HG03565 (cell line): ENCODE measurements at regions not wholly inside any gene's neighbourhood (a gene's known extent, or its start where the extent isn't known, plus 50 kb on each side); places are given as distances from the start of the nearest gene placed in this dataset.

Experiments used
- ATAC-seq: cut with Tn5 transposase; IDR thresholded peaks from one replicate; pipeline ENCODE4 v1.9.1; 2021; ENCODE audit warnings: mild to moderate bottlenecking, moderate library complexity; ENCODE audit not compliant: unreplicated experiment

GRCh38 chr4:31088600-31089230 is 368.5 kb downstream of the PCDH7 start:
- no peak for ATAC-seq

DNA sequence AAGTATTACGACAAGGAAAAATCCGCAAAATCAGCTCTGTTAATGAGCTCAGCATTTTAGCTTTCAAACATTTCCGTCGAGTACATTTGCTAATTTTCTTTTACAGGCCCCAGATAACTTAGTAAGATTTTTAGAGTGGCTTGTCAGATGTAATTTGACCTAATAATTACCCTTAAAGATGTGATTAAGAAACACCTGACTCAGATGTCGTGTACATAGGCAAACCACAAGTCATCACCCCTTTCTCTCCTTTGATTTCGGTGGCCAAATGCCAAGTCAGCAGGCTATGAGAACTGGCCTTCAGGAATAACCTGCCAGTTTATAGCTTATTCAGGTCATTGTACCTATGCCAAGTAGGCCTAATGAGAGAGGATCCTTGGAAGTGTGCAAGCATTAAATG is 369.6 kb downstream of the PCDH7 start:
- ATAC-seq, result no peak

DNA sequence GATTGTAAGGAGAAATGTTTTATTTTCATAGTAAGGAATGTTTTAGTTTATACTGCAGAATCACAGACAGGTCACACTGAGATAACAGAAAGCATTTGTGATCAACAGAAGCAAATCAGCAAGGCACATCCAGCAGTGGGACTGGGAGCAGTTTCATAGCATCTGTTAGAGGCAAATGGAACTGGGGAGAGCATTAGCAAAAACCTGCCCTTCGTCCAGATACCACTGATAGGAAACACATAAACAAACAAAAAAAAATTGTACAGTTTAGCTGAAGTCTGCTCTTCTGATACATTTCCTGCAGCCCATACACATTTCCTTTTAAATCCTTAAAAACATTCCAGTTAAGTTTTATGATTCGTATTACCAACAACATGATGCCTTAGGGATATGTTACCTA is 374.3 kb downstream of the PCDH7 start:
- no peak for ATAC-seq

GRCh38 chr4:31097999-31098398 is 377.8 kb downstream of the PCDH7 start:
- no peak for ATAC-seq

- no peak for ATAC-seq
Observed at GRCh38 chr4:31100536-31100935, 380.4 kb downstream of the PCDH7 start.

- no peak for ATAC-seq
Observed at GRCh38 chr4:31104043-31104442, 383.9 kb downstream of the PCDH7 start.

DNA sequence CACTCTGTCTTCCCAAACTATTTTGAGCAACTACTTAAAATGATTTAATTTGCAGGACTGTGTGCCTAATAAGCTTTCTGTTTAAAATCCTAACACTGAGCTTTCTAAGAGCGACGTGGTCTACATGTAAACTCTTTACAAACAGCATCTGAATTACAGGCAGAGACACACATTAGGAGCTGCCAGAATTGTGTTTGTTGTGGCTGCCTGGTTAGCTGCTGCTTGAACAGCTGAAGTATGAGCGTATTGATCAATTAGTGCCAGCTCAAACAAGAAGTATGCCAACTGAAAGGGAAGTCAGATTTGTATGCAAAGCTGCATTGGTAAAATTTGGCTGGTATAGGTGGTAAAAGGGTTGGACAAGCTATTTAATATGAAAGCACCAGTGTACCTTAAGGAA is 384.4 kb downstream of the PCDH7 start:
- no peak for ATAC-seq

DNA sequence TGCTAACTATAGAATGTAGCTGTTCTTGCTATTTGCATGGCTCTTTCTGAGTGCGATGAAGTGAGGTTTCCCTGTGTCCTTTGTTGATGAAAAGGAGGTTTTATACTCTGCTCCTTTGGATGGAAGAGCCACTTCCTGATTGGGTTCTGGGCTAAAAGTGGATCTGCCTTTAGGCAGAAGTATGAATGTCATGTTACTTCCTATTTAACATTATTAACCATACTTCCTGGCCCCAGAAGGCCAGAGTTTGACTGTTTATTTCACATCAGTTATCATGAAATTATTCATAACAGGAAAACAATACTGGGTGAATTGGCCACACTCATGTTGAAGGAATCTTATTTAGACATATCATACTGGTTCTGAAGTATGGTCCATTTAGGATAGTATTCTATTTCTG is 386.2 kb downstream of the PCDH7 start:
- no peak for ATAC-seq

DNA sequence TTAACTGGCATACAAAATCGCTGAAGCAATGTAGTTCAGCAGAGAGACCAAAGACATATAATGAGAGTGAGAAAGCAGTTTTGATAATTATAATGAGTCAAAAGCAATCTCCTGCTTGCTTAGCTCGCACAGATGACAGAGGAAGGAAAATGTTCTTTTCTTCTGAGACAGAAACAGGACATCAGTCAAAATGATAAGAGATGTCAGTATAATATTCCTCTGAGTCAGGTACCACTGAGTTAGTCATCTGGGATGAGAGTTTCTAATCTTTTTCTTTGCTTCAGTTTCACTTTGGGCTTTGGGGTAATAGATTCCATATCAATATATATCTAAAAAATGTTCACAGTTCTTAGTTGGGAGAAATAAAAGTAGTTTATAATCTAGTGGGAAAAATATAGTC is 387.2 kb downstream of the PCDH7 start:
- ATAC-seq, result no peak

DNA sequence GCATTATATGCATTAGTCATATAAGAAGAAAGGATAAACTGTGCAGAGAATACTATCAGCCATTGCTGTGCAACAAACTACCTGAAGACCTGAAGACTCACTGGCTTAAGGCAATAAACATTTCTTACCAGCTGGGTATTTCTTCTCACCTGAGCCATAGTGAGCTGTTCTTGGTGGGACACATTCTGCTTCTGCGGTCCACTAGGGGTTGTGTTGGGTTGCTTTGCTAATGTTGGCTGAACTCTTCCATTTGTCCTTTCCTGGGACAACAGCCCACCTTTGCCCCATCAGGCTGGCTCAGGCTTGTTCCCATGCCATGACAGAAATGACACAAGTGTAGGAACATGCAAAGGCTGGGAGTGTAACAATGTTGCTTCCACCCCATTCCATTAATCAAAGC is 388.6 kb downstream of the PCDH7 start:
- ATAC-seq, result no peak

DNA sequence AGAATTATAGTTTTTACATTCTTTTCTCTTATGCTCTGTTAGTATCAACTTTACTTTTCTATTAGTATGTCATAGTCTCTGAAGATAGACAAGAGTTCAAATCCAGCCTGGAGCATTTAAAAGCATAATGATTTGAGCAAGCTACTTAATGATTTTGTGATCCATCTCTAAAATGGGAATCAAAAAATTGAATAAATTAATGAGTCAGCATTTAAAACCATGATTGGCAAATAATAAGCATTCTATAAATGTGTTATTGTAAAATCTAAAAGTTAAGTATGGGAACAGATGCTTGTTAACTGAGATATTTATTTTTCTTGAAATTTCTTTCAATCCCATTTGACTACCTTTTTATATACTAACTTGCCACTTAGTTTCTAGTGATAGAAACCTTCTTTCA is 391.6 kb downstream of the PCDH7 start:
- no peak for ATAC-seq

- no peak for ATAC-seq
Observed at GRCh38 chr4:31114816-31115215, 394.6 kb downstream of the PCDH7 start.

DNA sequence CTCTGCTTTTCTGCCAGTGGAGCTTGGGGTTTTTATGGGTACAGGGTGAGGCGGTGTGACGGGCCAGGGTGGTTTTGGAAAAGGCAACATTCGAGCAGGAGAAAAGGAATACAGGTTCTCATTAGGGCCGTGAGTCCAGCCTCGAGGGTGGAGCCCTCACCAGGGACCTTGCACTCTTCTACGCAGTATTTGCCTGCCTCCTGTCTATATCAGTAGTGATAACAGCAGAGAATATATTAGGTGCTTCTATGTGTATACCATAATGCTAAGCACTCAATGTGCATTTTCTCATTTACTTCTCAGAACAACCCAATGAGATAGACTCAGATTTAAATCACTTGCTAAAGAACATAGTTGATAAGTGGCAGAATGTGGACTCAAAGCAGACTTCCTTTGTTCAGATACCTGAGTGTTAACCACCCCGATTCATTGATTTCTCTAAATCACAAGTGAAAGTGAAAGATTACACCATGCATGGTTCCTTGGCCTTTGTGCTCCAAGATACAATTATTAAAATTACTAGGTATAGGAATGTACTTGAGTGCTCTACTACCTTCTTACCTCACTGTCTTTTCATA is 403.9 kb downstream of the PCDH7 start:
- ATAC-seq, result no peak

DNA sequence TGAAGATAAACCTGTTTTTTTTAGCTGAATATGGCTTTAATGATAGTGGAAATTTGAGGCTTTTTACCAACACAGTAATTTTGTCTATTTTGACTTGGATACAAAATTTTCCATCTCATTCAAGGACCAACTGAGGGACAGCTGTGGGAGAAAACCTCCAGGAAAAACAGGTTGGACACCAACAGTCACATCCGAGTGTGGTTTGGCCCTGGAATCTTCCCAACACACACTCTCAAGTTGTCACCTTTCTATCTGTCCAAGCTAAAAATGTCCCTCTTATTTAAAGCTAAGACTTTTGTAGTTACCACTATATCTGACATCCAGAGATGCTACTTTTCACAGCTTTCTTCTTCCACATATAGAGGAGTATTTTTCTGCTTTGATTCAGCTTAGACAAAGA is 404.9 kb downstream of the PCDH7 start:
- no peak for ATAC-seq

DNA sequence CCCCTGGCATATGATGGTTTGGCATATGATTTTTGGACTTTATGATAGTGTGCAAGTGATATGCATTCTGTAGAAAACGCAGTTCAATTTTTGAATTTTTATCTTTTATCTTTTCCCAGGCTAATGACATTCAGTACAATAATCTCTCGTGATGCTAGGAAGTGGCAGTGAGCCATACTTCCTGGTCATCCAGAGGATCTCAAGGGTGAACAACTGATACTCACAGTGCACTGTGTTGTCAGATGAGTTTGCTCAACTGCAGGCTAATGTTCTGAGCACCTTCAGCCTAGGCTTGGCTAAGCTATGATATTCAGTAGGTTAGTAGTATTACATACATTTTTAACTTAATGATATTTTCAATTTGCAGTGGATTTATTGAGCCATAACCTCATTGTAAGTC is 405.3 kb downstream of the PCDH7 start:
- no peak for ATAC-seq

GRCh38 chr4:31126881-31127398 is 406.8 kb downstream of the PCDH7 start:
- ATAC-seq, result no peak

GRCh38 chr4:31130930-31131329 is 410.8 kb downstream of the PCDH7 start:
- ATAC-seq, result no peak

- no peak for ATAC-seq
Observed at GRCh38 chr4:31134720-31135119, 414.6 kb downstream of the PCDH7 start.

GRCh38 chr4:31139767-31140166 is 419.6 kb downstream of the PCDH7 start:
- ATAC-seq, result no peak

- no peak for ATAC-seq
Observed at GRCh38 chr4:31141095-31141831, 421.1 kb downstream of the PCDH7 start.

DNA sequence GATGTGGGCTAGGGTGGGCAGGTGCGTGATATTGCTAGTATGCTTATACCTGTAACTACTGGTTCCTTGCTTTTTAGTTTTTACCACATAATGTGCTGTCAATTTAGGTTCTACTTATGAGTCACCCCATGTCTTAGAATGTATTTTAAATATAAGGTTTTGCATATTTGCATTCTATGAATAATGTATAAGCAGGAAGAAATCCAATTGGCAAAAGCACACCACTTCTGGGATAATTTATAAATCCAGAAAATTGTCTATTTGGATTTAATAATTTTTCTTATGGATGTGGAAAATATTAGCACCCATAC is 421.6 kb downstream of the PCDH7 start:
- ATAC-seq, result no peak

DNA sequence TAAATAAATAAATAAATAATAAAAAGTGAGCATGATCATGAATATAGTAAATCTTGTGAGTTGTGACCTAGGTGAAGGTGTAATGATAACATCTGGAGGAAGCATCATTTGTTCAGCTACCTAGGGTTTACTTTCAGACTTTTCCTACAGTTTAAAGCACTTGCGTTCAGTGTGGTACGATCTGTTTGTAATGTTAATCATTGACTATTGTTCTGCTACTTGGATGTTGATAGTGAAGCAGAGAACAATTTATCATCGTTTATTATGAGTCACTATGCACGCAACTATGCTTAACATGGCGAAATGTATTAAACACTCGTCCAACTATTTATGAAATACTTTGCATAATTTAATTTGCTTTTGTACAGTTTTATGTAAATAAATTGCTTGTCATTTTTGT is 426.2 kb downstream of the PCDH7 start:
- ATAC-seq, result no peak
